NCI-H2029 treated with DMSO at 0.1 percent for 48 hours (cell line): ENCODE measurements at regions not wholly inside any gene's neighbourhood (a gene's known extent, or its start where the extent isn't known, plus 50 kb on each side); places are given as distances from the start of the nearest gene placed in this dataset.
"Not testable (repeated sequence)": the region's sequence is repeated elsewhere in the genome, so short reads cannot be mapped to it uniquely, and the experiment has no call there.

Experiments used
- DNase-seq: peaks from one replicate; lab custom pipeline; 2025; lab: John Stamatoyannopoulos, UW

- DNase-seq = not testable (repeated sequence)
These were observed 96.3 kb upstream of the ARRDC3 start for GRCh38 chr5:91479376-91479775.

DNA sequence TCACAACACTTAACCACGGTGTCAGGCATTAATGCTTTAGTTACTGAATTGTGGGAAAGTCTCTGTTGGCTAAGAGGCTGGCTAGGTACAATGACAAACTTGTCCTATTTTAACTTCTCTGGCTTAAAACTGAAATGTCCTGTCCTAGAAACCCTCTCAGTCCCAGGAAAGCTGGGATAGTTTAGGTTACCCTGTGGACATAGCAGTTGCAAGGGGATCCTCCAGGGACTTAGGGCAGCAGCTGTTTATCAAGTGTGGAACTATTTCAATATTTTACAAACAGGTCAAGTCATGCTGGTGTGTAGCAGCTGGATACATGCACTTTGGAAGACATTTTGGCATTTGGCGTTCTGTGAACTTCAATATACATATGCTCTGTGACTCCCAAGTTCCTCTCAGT, 95.0 kb upstream of the ARRDC3 start:
- DNase-seq = no peak

GRCh38 chr5:91477408-91477807, 94.3 kb upstream of the ARRDC3 start:
- DNase-seq = no peak

GRCh38 chr5:91474201-91474600, 91.1 kb upstream of the ARRDC3 start:
- DNase-seq = no peak

DNA sequence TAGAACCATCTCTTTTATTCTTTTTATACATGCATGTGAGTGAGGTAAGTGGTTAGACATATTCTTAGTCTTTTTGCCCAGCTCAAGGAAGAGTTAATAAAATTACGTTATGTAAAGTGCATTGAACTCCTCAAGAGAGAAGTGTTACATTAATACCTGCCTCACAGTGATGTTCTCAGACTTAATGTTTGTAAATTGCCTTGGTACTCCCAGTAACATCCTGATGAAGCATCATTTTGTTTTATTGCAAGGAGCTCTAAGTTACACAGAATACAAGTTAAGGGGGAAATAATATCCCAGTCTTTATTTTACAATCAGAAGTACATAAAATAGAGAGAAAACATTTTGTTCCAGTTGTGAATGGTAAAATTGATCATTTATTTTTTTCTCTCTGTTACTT, 89.5 kb upstream of the ARRDC3 start:
- DNase-seq = no peak

GRCh38 chr5:91469517-91470165, 86.5 kb upstream of the ARRDC3 start:
- no peak for DNase-seq

- DNase-seq = no peak
These were observed 85.7 kb upstream of the ARRDC3 start for GRCh38 chr5:91468651-91469422.

- DNase-seq = no peak
These were observed 81.9 kb upstream of the ARRDC3 start for GRCh38 chr5:91464886-91465646.

- DNase-seq = no peak
These were observed 74.6 kb upstream of the ARRDC3 start for GRCh38 chr5:91457681-91458058.

- DNase-seq = no peak
These were observed 74.0 kb upstream of the ARRDC3 start for GRCh38 chr5:91456928-91457680.

GRCh38 chr5:91449083-91449482, 66.0 kb upstream of the ARRDC3 start:
- no peak for DNase-seq

DNA sequence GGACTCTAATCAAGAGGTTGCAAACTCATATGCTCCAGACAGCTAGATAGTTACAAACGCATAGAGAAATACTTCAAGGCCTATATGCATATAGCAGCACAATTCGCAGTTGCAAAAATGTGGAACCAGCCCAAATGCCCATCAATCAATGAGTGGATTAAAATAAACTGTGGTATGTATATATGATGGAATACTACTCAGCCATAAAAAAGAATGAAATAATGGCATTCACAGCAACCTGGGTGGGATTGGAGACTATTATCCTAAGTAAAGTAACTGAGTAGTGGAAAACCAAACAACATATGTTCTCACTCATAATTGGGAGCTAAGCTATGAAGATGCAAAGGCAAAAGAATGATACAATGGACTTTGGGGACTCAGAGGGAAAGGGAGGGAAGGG, 65.0 kb upstream of the ARRDC3 start:
- not testable (repeated sequence) for DNase-seq

GRCh38 chr5:91446880-91447279, 63.8 kb upstream of the ARRDC3 start:
- not testable (repeated sequence) for DNase-seq

DNA sequence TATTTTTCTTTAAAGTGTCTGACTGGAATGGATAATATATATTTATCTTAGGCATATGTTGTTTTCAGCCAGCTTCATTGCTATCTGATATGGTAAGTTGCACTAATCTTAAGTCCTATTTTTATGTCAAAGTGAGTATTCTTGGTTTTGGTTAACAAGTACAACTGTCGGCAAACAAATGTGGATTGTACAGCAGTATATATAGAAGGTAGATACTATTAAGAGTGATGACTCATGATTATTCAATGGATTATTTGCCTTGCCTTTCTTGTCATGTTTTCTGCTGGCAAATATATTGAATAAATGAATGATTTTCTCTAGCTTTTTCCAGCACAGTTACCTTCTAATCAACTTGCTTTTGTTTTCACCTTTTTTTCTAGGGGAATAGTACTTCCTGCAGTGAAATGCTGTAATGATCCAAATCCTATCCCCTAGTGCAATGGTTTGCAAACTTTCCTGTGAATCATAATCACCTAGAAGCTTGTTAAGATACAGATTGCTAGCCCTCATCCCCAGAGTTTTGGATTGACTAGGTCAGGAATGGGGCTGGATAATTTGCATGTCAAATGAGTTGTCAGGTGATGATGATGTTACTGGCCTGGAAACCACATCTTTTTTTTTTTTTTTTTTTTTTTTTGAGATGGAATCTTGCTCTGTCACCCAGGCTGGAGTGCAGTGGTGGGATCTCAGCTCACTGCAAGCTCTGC, 60.8 kb upstream of the ARRDC3 start:
- no peak for DNase-seq

GRCh38 chr5:91443023-91443422, 59.9 kb upstream of the ARRDC3 start:
- DNase-seq = no peak

GRCh38 chr5:91441082-91441481, 58.0 kb upstream of the ARRDC3 start:
- DNase-seq = no peak

- no peak for DNase-seq
These were observed 55.8 kb upstream of the ARRDC3 start for GRCh38 chr5:91438871-91439270.

- no peak for DNase-seq
These were observed 53.1 kb upstream of the ARRDC3 start for GRCh38 chr5:91436241-91436640.

DNA sequence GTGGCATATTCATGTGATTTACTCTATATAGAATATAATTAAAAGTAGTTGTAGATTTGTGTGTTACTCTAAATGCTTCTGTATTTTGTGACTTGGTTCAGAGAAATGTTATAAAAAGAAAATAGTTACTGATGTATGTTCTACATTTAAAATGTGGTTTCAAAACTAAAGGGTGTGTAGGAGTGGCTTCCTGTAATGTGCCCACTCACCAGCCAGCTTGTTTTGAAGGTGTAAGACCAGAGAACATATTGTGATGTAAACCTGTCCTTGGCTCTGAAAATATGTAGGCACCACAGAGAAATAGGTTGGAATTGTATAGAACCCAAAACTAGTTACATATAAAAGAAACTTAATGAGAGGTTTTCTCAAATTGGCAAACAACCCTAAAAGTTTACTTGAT, 51.2 kb upstream of the ARRDC3 start:
- no peak for DNase-seq

GRCh38 chr5:91433861-91434260, 50.7 kb upstream of the ARRDC3 start:
- no peak for DNase-seq
